ENCODE measurements at regions not wholly inside any gene's neighbourhood (a gene's known extent, or its start where the extent isn't known, plus 50 kb on each side); places are given as distances from the start of the nearest gene placed in this dataset.

DNA sequence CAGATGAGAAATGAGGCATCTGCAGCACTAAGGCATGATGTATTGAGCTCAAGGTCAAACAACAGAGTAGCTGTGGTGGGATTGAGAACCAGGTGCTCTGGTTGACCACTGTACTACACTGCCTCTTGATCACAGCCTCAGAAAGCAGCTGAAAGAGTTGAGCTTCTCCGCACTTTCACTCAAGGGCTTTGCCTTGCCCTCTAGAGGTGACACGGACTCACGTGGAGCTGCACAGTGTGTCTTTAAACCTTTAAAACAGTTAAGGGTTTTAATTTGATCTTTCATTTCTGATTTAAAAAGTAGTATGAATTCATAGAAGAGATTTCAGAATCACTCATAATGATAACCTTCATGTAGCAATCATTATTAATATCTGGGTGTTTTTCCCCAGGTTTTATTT lies 132.5 kb downstream of the RWDD3 start:
- Histone ChIP-seq H3K79me2 (ENCODE audit: control insufficient read depth, insufficient read depth, low read length) (no peaks in the 10 kb centered on the region), H3K4me1 (ENCODE audit: control insufficient read depth, extremely low read depth, insufficient read depth, low read length) (no peaks in the 10 kb centered on the region), H3K27ac (ENCODE audit: insufficient read depth, low read depth, low read length) (no peak overlapping the region), H4K20me1 (replicated peaks; ENCODE audit: control insufficient read depth, extremely low read depth, insufficient read depth, low read length) (no peaks in the 10 kb centered on the region), H3K27me3 (ENCODE audit: control insufficient read depth in 2 of 2, insufficient read depth in 2 of 2, low read length in 2 of 2) (no peaks in the 10 kb centered on the region), H3K4me3 (replicated peaks in 1 of 3; ENCODE audit: insufficient read depth in 1 of 3, low read depth in 1 of 3, low read length in 3 of 3) (no peak overlapping the region), H2AFZ (ENCODE audit: low read depth, low read length) (no peak overlapping the region), H3K36me3 (ENCODE audit: control insufficient read depth in 2 of 2, extremely low read depth in 1 of 2, insufficient read depth in 2 of 2, low read length in 2 of 2) (no peaks in the 10 kb centered on the region), H3K9me1 (replicated peaks; ENCODE audit: control insufficient read depth, extremely low read depth, insufficient read depth, low read length) (no peaks in the 10 kb centered on the region), H3K4me2 (ENCODE audit: insufficient read depth, low read length) (no peak overlapping the region), H3K9ac (replicated peaks; ENCODE audit: extremely low read depth, insufficient read depth, low read length) (no peak overlapping the region), H3K9me3 (replicated peaks; ENCODE audit: control insufficient read depth, insufficient read depth, low read length) (no peaks in the 10 kb centered on the region)
- DNase-seq (ENCODE audit: low read depth, low spot score) (no peak), FAIRE-seq (no peak)
- no TSS peak for BruUV-seq (replicated peaks)
- intact Hi-C loops (cut with micrococcal nuclease), result no loop called here
- TF ChIP-seq, protein P1, sequence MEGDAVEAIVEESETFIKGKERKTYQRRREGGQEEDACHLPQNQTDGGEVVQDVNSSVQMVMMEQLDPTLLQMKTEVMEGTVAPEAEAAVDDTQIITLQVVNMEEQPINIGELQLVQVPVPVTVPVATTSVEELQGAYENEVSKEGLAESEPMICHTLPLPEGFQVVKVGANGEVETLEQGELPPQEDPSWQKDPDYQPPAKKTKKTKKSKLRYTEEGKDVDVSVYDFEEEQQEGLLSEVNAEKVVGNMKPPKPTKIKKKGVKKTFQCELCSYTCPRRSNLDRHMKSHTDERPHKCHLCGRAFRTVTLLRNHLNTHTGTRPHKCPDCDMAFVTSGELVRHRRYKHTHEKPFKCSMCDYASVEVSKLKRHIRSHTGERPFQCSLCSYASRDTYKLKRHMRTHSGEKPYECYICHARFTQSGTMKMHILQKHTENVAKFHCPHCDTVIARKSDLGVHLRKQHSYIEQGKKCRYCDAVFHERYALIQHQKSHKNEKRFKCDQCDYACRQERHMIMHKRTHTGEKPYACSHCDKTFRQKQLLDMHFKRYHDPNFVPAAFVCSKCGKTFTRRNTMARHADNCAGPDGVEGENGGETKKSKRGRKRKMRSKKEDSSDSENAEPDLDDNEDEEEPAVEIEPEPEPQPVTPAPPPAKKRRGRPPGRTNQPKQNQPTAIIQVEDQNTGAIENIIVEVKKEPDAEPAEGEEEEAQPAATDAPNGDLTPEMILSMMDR (IDR thresholded peaks at IDR 0.05; ENCODE audit: extremely low read depth in 1 of 2, insufficient read depth in 1 of 2, low read depth in 1 of 2, low read length in 2 of 2), result no peak
- no peak for TF ChIP-seq MYC (IDR thresholded peaks at IDR 0.05; ENCODE audit: low read depth, low read length)
- no peak for TF ChIP-seq GATA2 (IDR thresholded peaks at IDR 0.05; ENCODE audit: insufficient read depth, insufficient read length, low read depth, low read length)
- TF ChIP-seq POLR2A (IDR thresholded peaks at IDR 0.05; ENCODE audit: low read depth, low read length), result no peak
- no peak for TF ChIP-seq FOS (IDR thresholded peaks at IDR 0.05; ENCODE audit: borderline replicate concordance, insufficient read depth, low read length)
- TF ChIP-seq, protein P2, sequence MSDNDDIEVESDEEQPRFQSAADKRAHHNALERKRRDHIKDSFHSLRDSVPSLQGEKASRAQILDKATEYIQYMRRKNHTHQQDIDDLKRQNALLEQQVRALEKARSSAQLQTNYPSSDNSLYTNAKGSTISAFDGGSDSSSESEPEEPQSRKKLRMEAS (IDR thresholded peaks at IDR 0.05; ENCODE audit: insufficient read depth, insufficient read length), result no peak
- TF ChIP-seq POLR2AphosphoS5 (IDR thresholded peaks at IDR 0.05; ENCODE audit: insufficient read depth, low read depth, low read length), result no peak
- no peak for TF ChIP-seq JUN (IDR thresholded peaks at IDR 0.05; ENCODE audit: borderline replicate concordance, insufficient read depth, insufficient read length, low read depth)
- no peak for TF ChIP-seq EZH2 (IDR thresholded peaks at IDR 0.05; ENCODE audit: borderline replicate concordance, low read depth, low read length, severe bottlenecking)
- dilution Hi-C loops (cut with MboI; ENCODE audit: extremely low pct_ligation_motif_present, low sequenced_read_pairs), result no loop called here
- POLR2A ChIA-PET, result no interaction called here
- CTCF ChIA-PET, result no interaction called here

All from endothelial cell of umbilical vein (primary cell).